Retinal pigment epithelial cell (primary cell): ENCODE measurements at regions not wholly inside any gene's neighbourhood (a gene's known extent, or its start where the extent isn't known, plus 50 kb on each side); places are given as distances from the start of the nearest gene placed in this dataset.

Source experiments
- DNase-seq: peaks from one replicate; pipeline ENCODE4 v3.0.0-alpha.2; 2010; ENCODE audit warnings: low read depth
- H3K4me3 ChIP-seq: 2 replicates; pipeline ENCODE4 v1.5.1; 2011; ENCODE audit warnings: mild to moderate bottlenecking, low read length, control low read depth, moderate library complexity
- CTCF ChIP-seq: conservative IDR thresholded peaks from 2 replicates; pipeline ENCODE4 v1.5.1; 2011; ENCODE audit warnings: low read depth, low read length, control low read depth, inconsistent platforms

GRCh38 chr2:236787885-236788284 is 218.3 kb downstream of the ACKR3 start:
- TF ChIP-seq CTCF = no peak
- no peak for DNase-seq
- H3K4me3 ChIP-seq = no peak overlapping the region

GRCh38 chr2:236790963-236791362 is 221.3 kb downstream of the ACKR3 start:
- DNase-seq = no peak
- no peak overlapping the region for H3K4me3 ChIP-seq
- TF ChIP-seq CTCF = no peak

- no peak for DNase-seq
- no peak for TF ChIP-seq CTCF
- H3K4me3 ChIP-seq = no peak overlapping the region
These were observed 223.7 kb downstream of the ACKR3 start for GRCh38 chr2:236793023-236794011.

GRCh38 chr2:236794176-236794957 is 224.7 kb downstream of the ACKR3 start:
- DNase-seq = no peak
- no peak overlapping the region for H3K4me3 ChIP-seq
- TF ChIP-seq CTCF = no peak

GRCh38 chr2:236795169-236795860 is 225.7 kb downstream of the ACKR3 start:
- no peak for DNase-seq
- no peak overlapping the region for H3K4me3 ChIP-seq
- no peak for TF ChIP-seq CTCF

- no peak overlapping the region for H3K4me3 ChIP-seq
- no peak for TF ChIP-seq CTCF
- no peak for DNase-seq
These were observed 226.2 kb downstream of the ACKR3 start for GRCh38 chr2:236795861-236796219.
